ENCODE measurements at regions not wholly inside any gene's neighbourhood (a gene's known extent, or its start where the extent isn't known, plus 50 kb on each side); places are given as distances from the start of the nearest gene placed in this dataset.

- Histone ChIP-seq H2AFZ (ENCODE audit: low read length) (no peak overlapping the region), H2AK5ac (ENCODE audit: low read depth, low read length) (no peak overlapping the region), H4K91ac (replicated peaks; ENCODE audit: insufficient read length, low read length) (no peak overlapping the region), H2BK5ac (ENCODE audit: low read depth, low read length) (no peak overlapping the region), H3K27ac (ENCODE audit: low read depth, low read length) (no peak overlapping the region), H3K18ac (ENCODE audit: extremely low read depth, low read length) (no peak overlapping the region), H2BK12ac (ENCODE audit: low read depth, low read length) (no peak overlapping the region), H3K4ac (replicated peaks; ENCODE audit: insufficient read length, low read depth, low read length) (no peak overlapping the region), H3K4me2 (ENCODE audit: insufficient read depth in 1 of 2, low read depth in 2 of 2, low read length in 2 of 2) (no peak overlapping the region), H3K79me2 (ENCODE audit: control insufficient read depth in 1 of 2, insufficient read depth in 2 of 2, low read length in 2 of 2) (no peaks in the 10 kb centered on the region), H3K14ac (ENCODE audit: insufficient read length) (no peak overlapping the region), H3K9me3 (ENCODE audit: insufficient read depth in 2 of 2, low read depth in 1 of 2, low read length in 1 of 2) (no peaks in the 10 kb centered on the region), H3K4me1 (replicated peaks in 1 of 4; ENCODE audit: control insufficient read depth in 3 of 4, insufficient read depth in 4 of 4, low read length in 3 of 4) (peaks cover 0 to 3% (median 2%) of the 10 kb centered on the region in 4 experiments; a peak in 2 of 7 replicates), H3K27me3 (replicated peaks in 1 of 4; ENCODE audit: control insufficient read depth in 3 of 4, extremely low read depth in 1 of 4, insufficient read depth in 3 of 4, low read length in 3 of 4) (no peaks in the 10 kb centered on the region), H2BK15ac (ENCODE audit: low read length) (no peak overlapping the region), H4K5ac (ENCODE audit: insufficient read length, low read depth, low read length) (no peak overlapping the region), H3K79me1 (ENCODE audit: low read depth, low read length) (no peaks in the 10 kb centered on the region), H3K23me2 (ENCODE audit: low read depth, low read length) (no peaks in the 10 kb centered on the region; the same call in 1 of the 2 replicates), H2BK120ac (replicated peaks; ENCODE audit: low read depth, low read length) (no peak overlapping the region), H3K23ac (ENCODE audit: insufficient read length) (no peak overlapping the region), H4K20me1 (replicated peaks in 1 of 2; ENCODE audit: control insufficient read depth in 1 of 2, insufficient read depth in 2 of 2, low read length in 2 of 2) (no peaks in the 10 kb centered on the region), H4K8ac (ENCODE audit: extremely low read depth, insufficient read depth, low read length) (no peak overlapping the region), H3K56ac (replicated peaks; ENCODE audit: insufficient read length, low read depth, low read length) (no peak overlapping the region), H3K36me3 (ENCODE audit: control insufficient read depth in 2 of 4, insufficient read depth in 4 of 4, low read length in 3 of 4) (no peaks in the 10 kb centered on the region), H2BK20ac (ENCODE audit: low read length) (no peak overlapping the region), H3K9ac (replicated peaks in 1 of 4; ENCODE audit: extremely low read depth in 1 of 4, low read depth in 3 of 4, low read length in 3 of 4) (no peak overlapping the region), H3K4me3 (ENCODE audit: extremely low read depth in 1 of 4, insufficient read depth in 2 of 4, low read depth in 3 of 4, low read length in 4 of 4) (no peak overlapping the region)
- ChIA-PET POLR2A (ENCODE audit: partially characterized antibody) (no interaction called here), CTCF (ENCODE audit: partially characterized antibody) (no interaction called here)
- 75% methylated on average over 4 of the region's 4 CpGs; no CpG with 5 or more reads in 1 of the 2 experiments for WGBS, 2 experiments (ENCODE audit: extremely low coverage in 1 of 2, insufficient coverage in 1 of 2, insufficient read length in 1 of 2, insufficient replicate concordance in 2 of 2, low coverage in 1 of 2, low lambda C conversion rate in 2 of 2, missing lambda C conversion rate in 1 of 2)
- no peak for TF ChIP-seq SIRT6 (IDR thresholded peaks at IDR 0.05; ENCODE audit: low read length)
- TF ChIP-seq TAF7 (optimal IDR thresholded peaks at IDR 0.05; ENCODE audit: borderline replicate concordance, low read depth, low read length) = no peak
- TF ChIP-seq RBBP5 (IDR thresholded peaks at IDR 0.05; ENCODE audit: borderline replicate concordance, low read depth, low read length) = no peak
- TF ChIP-seq BRCA1 (IDR thresholded peaks at IDR 0.05; ENCODE audit: low read depth, low read length) = no peak
- no peak for TF ChIP-seq POU5F1 (IDR thresholded peaks at IDR 0.05; ENCODE audit: low read depth, low read length)
- TF ChIP-seq NANOG (IDR thresholded peaks at IDR 0.05; ENCODE audit: insufficient read depth, low read depth, low read length, poor library complexity, severe bottlenecking) = no peak
- FAIRE-seq (no peak), DNase-seq (ENCODE audit: low read depth in 1 of 2, low spot score in 2 of 2) (no peak)
Observed at GRCh38 chr5:82439750-82440445, 161.7 kb upstream of the RPS23 start.

Measured in H1 (cell line).